K562 (cell line): ENCODE measurements at regions not wholly inside any gene's neighbourhood (a gene's known extent, or its start where the extent isn't known, plus 50 kb on each side); places are given as distances from the start of the nearest gene placed in this dataset.

Experiments used
- ATAC-seq: fragments of 200-7000 bp; cut with Tn5 transposase; 3 replicates; pipeline ENCODE4 v1.9.1; 2020; ENCODE audit warnings: moderate library complexity
- BruUV-seq: library from RNA; stranded (reverse); fragments of 400-500 nt; replicated peaks from 2 replicates; lab custom pipeline; 2021; lab: Mats Ljungman, UMichigan
- CTCF ChIA-PET: fragments of 300-600 bp; formaldehyde crosslinking; extraction: SDS; loops from one replicate; lab custom pipeline; 2021; ENCODE audit warnings: low intra/inter-chr PET ratio; lab: Yijun Ruan, JAX
- POLR2A ChIA-PET: fragments of 300-600, 350-650 bp; sonication (Branson Sonifier 250); formaldehyde crosslinking; extraction: SDS; loops from one replicate; lab custom pipeline; 2021; ENCODE audit warnings: antibody characterized with exemption, inconsistent platforms; lab: Yijun Ruan, JAX
- DNase-seq, 4 experiments: peaks; one replicate each; pipeline versions ENCODE4 v3.0.0 to v3.0.0-alpha.2; 2011 to 2018; ENCODE audit warnings: low spot score in 3 of 4, mixed read lengths in 3 of 4; ENCODE audit errors: extremely low read depth in 1 of 4
- FAIRE-seq: peaks from 2 replicates; lab custom pipeline; 2011; peaks lifted over from hg19 to GRCh38; lab: Jason Lieb, UNC
- H2AFZ ChIP-seq: 2 replicates; pipeline ENCODE4 v1.6.0; 2011; ENCODE audit warnings: low read depth, low read length, control low read depth, inconsistent platforms
- H3K27ac ChIP-seq: fragments of 200-600 bp; 3 replicates; pipeline ENCODE4 v1.8.0; 2011; ENCODE audit warnings: low read depth, mild to moderate bottlenecking, control low read depth, inconsistent platforms, low read length, moderate library complexity, mixed read lengths; ENCODE audit errors: extremely low read depth
- H3K27me3 ChIP-seq, 2 experiments: fragments of 300-600 bp in 1 of 2; 2 replicates in 1 of 2; 3 replicates in 1 of 2; pipeline versions ENCODE4 v1.6.0 to v1.8.0; 2011; ENCODE audit warnings: inconsistent platforms in 2 of 2, low read length in 2 of 2, mild to moderate bottlenecking in 1 of 2, mixed read lengths in 1 of 2, moderate library complexity in 1 of 2; ENCODE audit not compliant: control insufficient read depth in 2 of 2, insufficient read depth in 2 of 2
- H3K36me3 ChIP-seq: fragments of 300-600 bp; 3 replicates; pipeline ENCODE4 v1.8.0; 2011; ENCODE audit warnings: mild to moderate bottlenecking, low read length, inconsistent platforms; ENCODE audit not compliant: control insufficient read depth, insufficient read depth
- H3K4me1 ChIP-seq, 2 experiments: fragments of 200-600 bp in 1 of 2; replicated peaks in 1 of 2; 2 replicates in 1 of 2; 3 replicates in 1 of 2; pipeline versions ENCODE4 v1.5.1 to v1.8.0; 2011; ENCODE audit warnings: inconsistent platforms in 2 of 2, low read length in 2 of 2, mild to moderate bottlenecking in 1 of 2, mixed read lengths in 1 of 2, moderate library complexity in 1 of 2; ENCODE audit not compliant: control insufficient read depth in 2 of 2, insufficient read depth in 2 of 2
- H3K4me2 ChIP-seq: 2 replicates; pipeline ENCODE4 v1.6.1; 2011; ENCODE audit warnings: low read length, control low read depth, inconsistent platforms, mixed read lengths; ENCODE audit not compliant: insufficient read depth
- H3K4me3 ChIP-seq: fragments of 200-600 bp; sonication (generic), shearing (Covaris generic); 2 replicates; pipeline ENCODE4 v1.5.1; 2016; ENCODE audit warnings: control low read depth, inconsistent platforms
- H3K79me2 ChIP-seq: fragments of 200-600 bp; 3 replicates; pipeline ENCODE4 v1.8.0; 2011; ENCODE audit warnings: low read length, inconsistent platforms; ENCODE audit not compliant: control insufficient read depth, insufficient read depth
- H3K9ac ChIP-seq, 2 experiments: 2 replicates each; pipeline versions ENCODE4 v1.6.0 to v1.6.1; 2011; ENCODE audit warnings: low read depth in 2 of 2, low read length in 2 of 2, control low read depth in 1 of 2, inconsistent platforms in 1 of 2, mild to moderate bottlenecking in 1 of 2, mixed read lengths in 1 of 2; ENCODE audit not compliant: insufficient read depth in 1 of 2
- H3K9me1 ChIP-seq: one replicate; pipeline ENCODE4 v1.6.0; 2011; ENCODE audit warnings: inconsistent platforms, mild to moderate bottlenecking, low read length, moderate library complexity; ENCODE audit not compliant: control insufficient read depth, insufficient read depth
- H3K9me3 ChIP-seq: replicated peaks from 2 replicates; pipeline ENCODE4 v1.5.1; 2011; ENCODE audit warnings: low read depth, low read length, inconsistent platforms; ENCODE audit not compliant: control insufficient read depth, insufficient read depth
- H4K20me1 ChIP-seq: replicated peaks from 2 replicates; pipeline ENCODE4 v1.6.1; 2011; ENCODE audit warnings: low read length, inconsistent platforms, mixed read lengths; ENCODE audit not compliant: control insufficient read depth, insufficient read depth
- FOXK2 ChIP-seq, 2 experiments: fragments of 450-650 bp; IDR thresholded peaks in 1 of 2; conservative IDR thresholded peaks in 1 of 2; 2 replicates each; pipeline ENCODE4 v1.6.1; 2016; ENCODE audit warnings: low read depth in 2 of 2, mild to moderate bottlenecking in 1 of 2
- HDAC1 ChIP-seq, 2 experiments: fragments of 450-650 bp; IDR thresholded peaks; 2 replicates each; pipeline ENCODE4 v1.6.1; 2016 to 2017; ENCODE audit warnings: inconsistent platforms in 1 of 2, mild to moderate bottlenecking in 1 of 2, moderate library complexity in 1 of 2
- HDAC8 ChIP-seq: fragments of 450-650 bp; IDR thresholded peaks from 2 replicates; pipeline ENCODE4 v1.6.1; 2016; ENCODE audit warnings: mild to moderate bottlenecking, missing genetic modification characterization, moderate library complexity, missing compliant biosample characterization
- MEF2A ChIP-seq: IDR thresholded peaks from 2 replicates; pipeline ENCODE4 v1.6.1; 2011; ENCODE audit warnings: low read depth, mild to moderate bottlenecking, low read length, moderate library complexity; ENCODE audit not compliant: control insufficient read depth
- NFXL1 ChIP-seq: fragments of 450-650 bp; formaldehyde crosslinking; IDR thresholded peaks from 2 replicates; pipeline ENCODE4 v1.4.0; 2021; ENCODE audit warnings: mild to moderate bottlenecking
- TCFL5 ChIP-seq: fragments of 250-450 bp; sonication (Bioruptor Pico); conservative IDR thresholded peaks from 2 replicates; pipeline ENCODE4 v1.6.1; 2021; ENCODE audit warnings: mild to moderate bottlenecking, moderate library complexity, matching md5 sums
- ZNF143 ChIP-seq: sonication (generic); formaldehyde crosslinking; IDR thresholded peaks from 2 replicates; pipeline ENCODE4 v1.9.0; 2022; ENCODE audit warnings: mild to moderate bottlenecking, missing genetic modification reagents
- ZNF197 ChIP-seq: fragments of 200-800 bp; sonication (Bioruptor generic); IDR thresholded peaks from 2 replicates; pipeline ENCODE4 v1.6.1; 2016; ENCODE audit warnings: low read depth, missing genetic modification characterization, missing compliant biosample characterization
- in situ Hi-C: fragments of 300-500 bp; cut with MboI; formaldehyde crosslinking; loops from 4 replicates; pipeline ENCODE4 v1.15.0; 2018; ENCODE audit warnings: inconsistent platforms, mixed read lengths
- intact Hi-C: fragments of 100-400 bp; cut with micrococcal nuclease; formaldehyde crosslinking; loops from 2 replicates; pipeline ENCODE4 v1.14.2; 2022
- TF ChIP-seq, protein P1 (sequence below): fragments of 200-600 bp; sonication (generic); IDR thresholded peaks from one replicate; pipeline ENCODE4 v1.6.1; 2012; ENCODE audit warnings: mild to moderate bottlenecking, low read depth, low read length, inconsistent platforms

DNA sequence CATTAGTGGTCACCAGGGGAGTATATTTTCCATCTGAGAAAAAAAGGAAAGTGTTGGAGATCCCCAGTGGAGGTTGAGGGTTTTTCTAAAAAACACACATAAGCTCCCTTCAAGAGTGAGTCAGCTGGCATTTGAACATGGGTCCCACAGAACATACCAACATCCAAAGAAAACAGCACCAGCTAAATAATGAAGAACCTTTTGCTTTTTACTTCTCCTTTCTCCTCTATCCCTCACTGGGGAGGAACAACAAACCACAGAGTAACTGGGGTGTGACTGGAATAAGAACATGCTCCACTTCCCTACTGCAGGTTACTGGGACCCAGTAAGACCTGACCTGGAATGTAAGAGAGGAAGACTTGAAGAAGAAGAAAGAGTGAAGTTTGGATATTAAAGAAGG is 56.5 kb upstream of the RAPH1 start:
- Histone ChIP-seq H3K4me1 (no peaks in the 10 kb centered on the region), H3K4me3 (no peak overlapping the region), H3K9me1 (no peaks in the 10 kb centered on the region), H3K79me2 (no peaks in the 10 kb centered on the region), H3K9ac (no peak overlapping the region), H4K20me1 (no peaks in the 10 kb centered on the region), H3K36me3 (no peaks in the 10 kb centered on the region), H2AFZ (no peak overlapping the region), H3K4me2 (no peak overlapping the region), H3K9me3 (no peaks in the 10 kb centered on the region), H3K27ac (no peak overlapping the region), H3K27me3 (peaks cover 2 to 11% of the 10 kb centered on the region in 2 experiments; a peak in 3 of 5 replicates)
- in situ Hi-C loops (no loop called here), intact Hi-C loops (no loop called here)
- DNase-seq = no peak
- no peak for ATAC-seq
- CTCF ChIA-PET = no interaction called here
- BruUV-seq = no TSS peak
- POLR2A ChIA-PET = no interaction called here
- TF ChIP-seq MEF2A (no peak), ZNF197 (CRISPR knock-in tag) (no peak), FOXK2 (conservative IDR thresholded peaks at IDR 0.05 in 1 of 2, IDR thresholded peaks at IDR 0.05 in 1 of 2; ENCODE audit: low read depth in 2 of 2) (no peak), HDAC1 (IDR thresholded peaks at IDR 0.05) (no peak), NFXL1 (no peak), TCFL5 (CRISPR knock-in tag) (no peak), ZNF143 (no peak), HDAC8 (tag) (no peak)
- TF ChIP-seq, protein P1, sequence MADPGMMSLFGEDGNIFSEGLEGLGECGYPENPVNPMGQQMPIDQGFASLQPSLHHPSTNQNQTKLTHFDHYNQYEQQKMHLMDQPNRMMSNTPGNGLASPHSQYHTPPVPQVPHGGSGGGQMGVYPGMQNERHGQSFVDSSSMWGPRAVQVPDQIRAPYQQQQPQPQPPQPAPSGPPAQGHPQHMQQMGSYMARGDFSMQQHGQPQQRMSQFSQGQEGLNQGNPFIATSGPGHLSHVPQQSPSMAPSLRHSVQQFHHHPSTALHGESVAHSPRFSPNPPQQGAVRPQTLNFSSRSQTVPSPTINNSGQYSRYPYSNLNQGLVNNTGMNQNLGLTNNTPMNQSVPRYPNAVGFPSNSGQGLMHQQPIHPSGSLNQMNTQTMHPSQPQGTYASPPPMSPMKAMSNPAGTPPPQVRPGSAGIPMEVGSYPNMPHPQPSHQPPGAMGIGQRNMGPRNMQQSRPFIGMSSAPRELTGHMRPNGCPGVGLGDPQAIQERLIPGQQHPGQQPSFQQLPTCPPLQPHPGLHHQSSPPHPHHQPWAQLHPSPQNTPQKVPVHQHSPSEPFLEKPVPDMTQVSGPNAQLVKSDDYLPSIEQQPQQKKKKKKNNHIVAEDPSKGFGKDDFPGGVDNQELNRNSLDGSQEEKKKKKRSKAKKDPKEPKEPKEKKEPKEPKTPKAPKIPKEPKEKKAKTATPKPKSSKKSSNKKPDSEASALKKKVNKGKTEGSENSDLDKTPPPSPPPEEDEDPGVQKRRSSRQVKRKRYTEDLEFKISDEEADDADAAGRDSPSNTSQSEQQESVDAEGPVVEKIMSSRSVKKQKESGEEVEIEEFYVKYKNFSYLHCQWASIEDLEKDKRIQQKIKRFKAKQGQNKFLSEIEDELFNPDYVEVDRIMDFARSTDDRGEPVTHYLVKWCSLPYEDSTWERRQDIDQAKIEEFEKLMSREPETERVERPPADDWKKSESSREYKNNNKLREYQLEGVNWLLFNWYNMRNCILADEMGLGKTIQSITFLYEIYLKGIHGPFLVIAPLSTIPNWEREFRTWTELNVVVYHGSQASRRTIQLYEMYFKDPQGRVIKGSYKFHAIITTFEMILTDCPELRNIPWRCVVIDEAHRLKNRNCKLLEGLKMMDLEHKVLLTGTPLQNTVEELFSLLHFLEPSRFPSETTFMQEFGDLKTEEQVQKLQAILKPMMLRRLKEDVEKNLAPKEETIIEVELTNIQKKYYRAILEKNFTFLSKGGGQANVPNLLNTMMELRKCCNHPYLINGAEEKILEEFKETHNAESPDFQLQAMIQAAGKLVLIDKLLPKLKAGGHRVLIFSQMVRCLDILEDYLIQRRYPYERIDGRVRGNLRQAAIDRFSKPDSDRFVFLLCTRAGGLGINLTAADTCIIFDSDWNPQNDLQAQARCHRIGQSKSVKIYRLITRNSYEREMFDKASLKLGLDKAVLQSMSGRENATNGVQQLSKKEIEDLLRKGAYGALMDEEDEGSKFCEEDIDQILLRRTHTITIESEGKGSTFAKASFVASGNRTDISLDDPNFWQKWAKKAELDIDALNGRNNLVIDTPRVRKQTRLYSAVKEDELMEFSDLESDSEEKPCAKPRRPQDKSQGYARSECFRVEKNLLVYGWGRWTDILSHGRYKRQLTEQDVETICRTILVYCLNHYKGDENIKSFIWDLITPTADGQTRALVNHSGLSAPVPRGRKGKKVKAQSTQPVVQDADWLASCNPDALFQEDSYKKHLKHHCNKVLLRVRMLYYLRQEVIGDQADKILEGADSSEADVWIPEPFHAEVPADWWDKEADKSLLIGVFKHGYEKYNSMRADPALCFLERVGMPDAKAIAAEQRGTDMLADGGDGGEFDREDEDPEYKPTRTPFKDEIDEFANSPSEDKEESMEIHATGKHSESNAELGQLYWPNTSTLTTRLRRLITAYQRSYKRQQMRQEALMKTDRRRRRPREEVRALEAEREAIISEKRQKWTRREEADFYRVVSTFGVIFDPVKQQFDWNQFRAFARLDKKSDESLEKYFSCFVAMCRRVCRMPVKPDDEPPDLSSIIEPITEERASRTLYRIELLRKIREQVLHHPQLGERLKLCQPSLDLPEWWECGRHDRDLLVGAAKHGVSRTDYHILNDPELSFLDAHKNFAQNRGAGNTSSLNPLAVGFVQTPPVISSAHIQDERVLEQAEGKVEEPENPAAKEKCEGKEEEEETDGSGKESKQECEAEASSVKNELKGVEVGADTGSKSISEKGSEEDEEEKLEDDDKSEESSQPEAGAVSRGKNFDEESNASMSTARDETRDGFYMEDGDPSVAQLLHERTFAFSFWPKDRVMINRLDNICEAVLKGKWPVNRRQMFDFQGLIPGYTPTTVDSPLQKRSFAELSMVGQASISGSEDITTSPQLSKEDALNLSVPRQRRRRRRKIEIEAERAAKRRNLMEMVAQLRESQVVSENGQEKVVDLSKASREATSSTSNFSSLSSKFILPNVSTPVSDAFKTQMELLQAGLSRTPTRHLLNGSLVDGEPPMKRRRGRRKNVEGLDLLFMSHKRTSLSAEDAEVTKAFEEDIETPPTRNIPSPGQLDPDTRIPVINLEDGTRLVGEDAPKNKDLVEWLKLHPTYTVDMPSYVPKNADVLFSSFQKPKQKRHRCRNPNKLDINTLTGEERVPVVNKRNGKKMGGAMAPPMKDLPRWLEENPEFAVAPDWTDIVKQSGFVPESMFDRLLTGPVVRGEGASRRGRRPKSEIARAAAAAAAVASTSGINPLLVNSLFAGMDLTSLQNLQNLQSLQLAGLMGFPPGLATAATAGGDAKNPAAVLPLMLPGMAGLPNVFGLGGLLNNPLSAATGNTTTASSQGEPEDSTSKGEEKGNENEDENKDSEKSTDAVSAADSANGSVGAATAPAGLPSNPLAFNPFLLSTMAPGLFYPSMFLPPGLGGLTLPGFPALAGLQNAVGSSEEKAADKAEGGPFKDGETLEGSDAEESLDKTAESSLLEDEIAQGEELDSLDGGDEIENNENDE = no peak
- FAIRE-seq = no peak
